COR-L47 (cell line): ENCODE measurements at regions not wholly inside any gene's neighbourhood (a gene's known extent, or its start where the extent isn't known, plus 50 kb on each side); places are given as distances from the start of the nearest gene placed in this dataset.
"Not testable (repeated sequence)": the region's sequence is repeated elsewhere in the genome, so short reads cannot be mapped to it uniquely, and the experiment has no call there.

Experiments used
- DNase-seq: peaks from one replicate; lab custom pipeline; 2025; lab: John Stamatoyannopoulos, UW

- no peak for DNase-seq
These were observed 169.2 kb upstream of the ATP6AP2 start for GRCh38 chrX:40411340-40412111.

- DNase-seq, result no peak
These were observed 169.9 kb upstream of the ATP6AP2 start for GRCh38 chrX:40410859-40411258.

- no peak for DNase-seq
These were observed 174.4 kb upstream of the ATP6AP2 start for GRCh38 chrX:40406330-40406859.

DNA sequence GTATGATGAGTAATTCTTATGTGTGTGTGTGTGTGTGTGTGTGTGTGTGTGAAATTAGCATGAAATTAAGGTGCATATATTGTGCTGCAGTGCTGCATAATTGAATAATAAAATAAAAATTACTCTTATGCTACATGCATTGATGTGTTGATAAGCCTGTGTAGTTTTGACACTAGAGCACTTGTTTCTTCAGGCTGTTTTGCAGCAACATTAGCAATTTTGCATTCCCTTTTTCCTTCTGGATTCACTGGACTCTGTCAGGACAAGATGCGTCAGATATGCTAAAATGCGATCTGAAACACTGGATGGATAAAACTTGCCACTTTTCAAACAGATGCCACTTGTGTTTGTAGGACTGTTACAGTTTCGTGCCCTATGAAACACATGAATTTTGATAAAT is 175.4 kb upstream of the ATP6AP2 start:
- DNase-seq, result no peak

GRCh38 chrX:40403757-40404156 is 177.0 kb upstream of the ATP6AP2 start:
- no peak for DNase-seq

- no peak for DNase-seq
These were observed 177.8 kb upstream of the ATP6AP2 start for GRCh38 chrX:40402831-40403533.

GRCh38 chrX:40395102-40395501 is 185.7 kb upstream of the ATP6AP2 start:
- no peak for DNase-seq

- DNase-seq, result no peak
These were observed 186.5 kb upstream of the ATP6AP2 start for GRCh38 chrX:40394302-40394701.

DNA sequence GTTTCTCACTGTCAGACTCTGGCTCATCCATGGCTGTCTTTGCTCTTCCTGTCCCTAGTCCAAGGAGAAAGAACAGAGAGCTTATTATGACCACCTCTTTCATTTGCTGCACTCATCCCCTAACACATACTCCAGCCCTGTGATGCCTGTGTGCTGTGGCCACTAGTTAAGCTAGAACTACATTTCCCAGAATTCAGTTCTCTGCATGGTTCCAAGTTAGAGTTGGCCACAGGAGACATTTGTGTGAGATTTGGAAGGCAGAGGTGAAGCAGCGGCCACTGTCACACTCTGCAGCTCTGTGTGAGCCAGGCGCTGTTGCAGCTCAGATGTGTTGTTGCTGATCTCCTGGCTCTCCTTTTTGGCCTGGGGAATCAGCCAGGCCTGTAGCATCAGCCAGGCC is 188.2 kb upstream of the ATP6AP2 start:
- no peak for DNase-seq

GRCh38 chrX:40391662-40392061 is 189.1 kb upstream of the ATP6AP2 start:
- no peak for DNase-seq

DNA sequence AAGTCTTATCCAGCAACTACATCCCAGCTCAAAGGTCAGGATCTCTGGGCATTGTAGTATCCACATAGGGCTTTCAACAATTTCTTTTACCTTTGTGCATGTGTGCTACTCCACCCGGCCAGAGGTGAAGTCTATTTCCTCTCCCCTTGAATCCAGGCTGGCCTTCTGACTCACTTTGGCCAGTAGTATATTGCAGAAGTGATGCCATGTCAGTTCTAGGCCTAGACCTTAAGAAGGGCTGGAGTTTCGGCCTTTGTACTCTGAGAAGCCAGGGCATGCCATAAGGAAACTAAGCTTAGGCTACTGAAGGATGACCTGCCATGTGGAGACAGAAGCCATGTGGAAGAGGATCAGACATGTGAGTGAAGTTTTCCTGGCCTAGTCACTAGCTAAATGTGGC is 191.2 kb upstream of the ATP6AP2 start:
- DNase-seq, result no peak

- DNase-seq, result no peak
These were observed 192.3 kb upstream of the ATP6AP2 start for GRCh38 chrX:40388441-40388840.

DNA sequence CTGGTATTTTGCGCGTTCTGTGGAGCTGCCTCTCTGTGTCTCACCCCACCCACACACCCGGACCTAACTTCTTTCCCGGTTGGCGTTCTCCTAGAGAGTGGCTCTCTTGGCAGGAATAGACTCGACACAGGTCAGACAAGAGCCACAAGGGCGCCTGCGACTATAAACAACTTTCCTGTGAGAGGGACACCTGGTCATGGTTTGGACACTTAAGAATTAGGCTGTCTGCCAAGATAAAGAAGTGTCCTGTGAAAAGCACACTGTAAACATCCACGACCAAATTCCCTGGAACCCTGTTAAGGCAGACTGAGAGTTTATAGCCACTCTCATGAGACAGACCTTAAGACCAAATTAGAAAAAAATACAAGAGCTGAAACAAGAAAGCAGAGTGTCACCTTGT is 192.9 kb upstream of the ATP6AP2 start:
- DNase-seq, result peak; percentile 27

DNA sequence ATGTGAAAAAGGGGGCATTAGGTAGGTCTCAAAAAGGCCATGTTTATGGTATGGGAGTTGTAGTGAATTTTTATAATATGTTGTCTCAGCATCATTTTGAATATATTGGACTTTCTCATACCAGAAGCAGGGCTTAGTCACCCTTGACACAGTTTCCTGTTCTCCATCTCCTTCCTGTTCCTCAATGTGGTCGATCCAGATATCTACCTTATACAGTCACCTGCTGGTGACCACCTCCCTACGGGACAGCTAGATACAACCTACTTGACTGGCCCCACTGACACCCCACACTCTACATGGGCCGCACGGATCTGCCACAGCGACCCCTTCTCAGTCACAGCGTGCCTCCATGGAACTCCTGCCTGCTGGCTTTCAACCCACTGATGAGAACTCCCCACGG is 193.5 kb upstream of the ATP6AP2 start:
- DNase-seq, result not testable (repeated sequence)

DNA sequence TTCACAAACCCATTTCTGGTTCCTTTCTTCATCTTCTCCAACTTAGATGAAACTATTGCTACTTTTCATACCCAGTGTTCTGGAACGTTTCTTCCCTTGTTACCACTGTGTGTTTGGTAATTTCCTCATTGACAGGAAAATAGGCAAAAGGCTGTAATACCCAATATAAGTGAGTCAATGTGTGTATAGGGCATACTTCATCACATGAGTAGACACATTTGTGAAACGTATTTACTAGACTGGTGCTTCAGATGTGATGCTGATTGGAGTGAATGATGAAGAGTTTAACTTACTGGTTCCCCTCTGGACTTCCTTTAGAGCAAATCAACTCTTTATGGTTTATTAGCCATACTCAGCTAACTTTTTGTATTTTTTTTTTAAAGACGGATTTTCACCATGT is 195.1 kb upstream of the ATP6AP2 start:
- DNase-seq, result no peak

DNA sequence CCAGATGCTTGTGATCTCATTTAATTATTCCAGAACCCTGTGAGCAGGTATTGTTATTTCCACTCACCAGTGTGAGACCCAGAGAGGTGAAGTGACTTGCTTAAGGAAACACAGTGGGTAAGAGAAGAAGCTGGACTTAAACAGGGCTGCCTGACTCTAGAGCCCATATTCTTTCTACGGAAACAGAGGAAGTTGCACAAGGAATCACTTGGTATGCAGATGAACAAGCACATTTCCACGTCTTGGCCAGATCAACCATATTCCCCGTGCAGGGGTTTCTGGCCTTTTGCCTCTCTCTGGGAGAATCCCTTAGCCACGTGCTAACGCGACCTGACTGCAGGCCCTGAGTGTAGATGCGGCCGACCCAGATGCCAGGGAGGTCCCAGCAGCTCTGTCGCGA is 195.5 kb upstream of the ATP6AP2 start:
- DNase-seq, result no peak

GRCh38 chrX:40383969-40384368 is 196.8 kb upstream of the ATP6AP2 start:
- DNase-seq, result no peak

DNA sequence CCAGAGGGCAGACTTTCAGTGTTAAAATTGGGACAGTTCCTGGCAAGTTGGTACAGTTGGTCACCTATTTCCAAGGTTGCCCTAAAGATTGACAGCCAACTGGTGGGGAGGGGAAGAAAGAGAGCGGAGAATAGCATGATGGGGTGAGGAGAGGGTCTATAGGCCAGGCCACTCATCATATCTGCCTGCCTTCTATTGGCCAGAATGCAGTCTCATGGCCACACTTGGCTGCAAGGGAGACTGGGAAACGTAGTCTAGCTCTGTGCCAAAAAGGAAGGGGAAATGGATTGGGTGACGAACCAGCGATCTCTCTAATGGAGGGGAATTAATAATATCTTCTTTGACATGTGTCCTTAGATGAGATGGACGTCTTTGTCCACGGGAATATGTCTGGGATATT is 197.4 kb upstream of the ATP6AP2 start:
- DNase-seq, result no peak

DNA sequence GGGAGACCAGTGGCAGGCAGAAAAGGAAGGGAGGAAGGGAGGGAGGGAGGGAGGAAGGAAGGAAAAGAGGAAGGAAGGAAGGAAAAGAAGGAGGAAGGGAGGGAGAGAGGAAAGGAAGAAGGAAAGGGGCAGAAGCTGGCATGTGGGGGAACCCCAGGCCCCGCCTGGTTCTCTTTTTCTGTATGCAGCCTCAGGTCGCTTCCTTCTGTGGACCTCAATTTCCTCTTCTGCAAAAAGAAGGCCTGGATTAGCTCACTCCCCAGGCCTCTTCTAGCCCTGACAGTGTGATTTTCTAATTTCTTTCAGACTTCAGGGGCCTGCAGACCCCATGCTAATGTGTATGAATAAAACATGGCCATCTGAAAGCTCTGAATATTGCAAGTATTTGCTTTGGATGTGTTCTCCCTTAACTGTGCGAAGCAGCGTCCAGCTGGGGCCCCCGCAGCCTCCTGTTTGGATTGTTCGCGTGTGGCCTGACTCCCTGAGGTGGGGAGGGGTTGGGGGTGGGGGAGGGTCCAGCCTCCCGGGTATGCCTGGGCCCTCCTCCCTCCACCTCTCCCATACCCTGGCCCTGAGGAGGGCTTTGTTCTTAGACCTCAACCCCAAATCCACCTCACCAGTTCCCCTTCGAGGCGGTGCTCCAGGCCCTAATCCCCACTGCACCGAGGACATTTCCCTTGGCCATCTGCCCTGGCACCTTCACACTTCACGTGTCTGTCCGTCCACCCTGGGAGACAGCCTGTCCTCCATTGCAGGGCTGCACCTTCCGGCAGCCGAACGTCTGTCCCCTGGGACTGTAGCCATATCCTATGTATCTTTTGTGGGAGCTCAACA is 199.9 kb upstream of the ATP6AP2 start:
- DNase-seq, result peak; percentile 49

GRCh38 chrX:40377684-40378083 is 203.1 kb upstream of the ATP6AP2 start:
- no peak for DNase-seq

- DNase-seq, result no peak
These were observed 206.3 kb upstream of the ATP6AP2 start for GRCh38 chrX:40374486-40374885.

GRCh38 chrX:40373641-40374040 is 207.1 kb upstream of the ATP6AP2 start:
- no peak for DNase-seq

DNA sequence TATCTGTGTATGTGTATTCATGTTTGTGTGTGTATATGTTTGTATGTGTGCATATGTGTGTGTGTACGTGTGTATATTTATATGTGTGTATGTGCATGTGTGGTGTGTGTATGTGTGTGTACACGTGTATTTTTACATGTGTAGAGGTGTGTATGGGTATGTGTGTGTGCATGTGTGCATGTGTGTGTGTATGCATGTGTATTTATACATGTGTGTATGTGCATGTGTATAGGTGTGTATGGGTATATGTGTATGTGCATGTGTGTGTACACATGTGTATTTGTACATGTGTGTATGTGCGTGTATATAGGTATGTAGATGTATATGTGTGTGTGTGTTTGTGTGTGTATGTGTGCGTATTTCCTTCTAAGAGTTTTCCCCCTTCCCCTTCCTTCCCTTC is 207.7 kb upstream of the ATP6AP2 start:
- DNase-seq, result no peak
